WTC11 (cell line): ENCODE measurements at regions not wholly inside any gene's neighbourhood (a gene's known extent, or its start where the extent isn't known, plus 50 kb on each side); places are given as distances from the start of the nearest gene placed in this dataset.

Experiments used
- ATAC-seq: fragments of 200-7000 bp; cut with Tn5 transposase; 2 replicates; pipeline ENCODE4 v1.10.0; 2021; ENCODE audit warnings: mild to moderate bottlenecking, moderate library complexity
- CTCF ChIA-PET: fragments of 300-600 bp; sonication (Branson Sonifier 250); formaldehyde crosslinking; loops from one replicate; lab custom pipeline; 2021; ENCODE audit warnings: antibody characterized with exemption; lab: Charles Lee
- POLR2A ChIA-PET: fragments of 350-600 bp; sonication (Branson Sonifier 250); formaldehyde crosslinking; loops from one replicate; lab custom pipeline; 2021; ENCODE audit warnings: antibody characterized with exemption; lab: Charles Lee
- DNase-seq: peaks from one replicate; pipeline ENCODE4 v3.0.0; 2021; ENCODE audit warnings: low spot score
- H3K27ac Mint-ChIP-seq: 2 replicates; pipeline ENCODE4 v1.8.0; 2021; ENCODE audit warnings: mixed read lengths
- H3K27me3 Mint-ChIP-seq: 2 replicates; pipeline ENCODE4 v1.8.0; 2021; ENCODE audit warnings: low read depth, mild to moderate bottlenecking, moderate library complexity, mixed read lengths
- H3K36me3 Mint-ChIP-seq: 2 replicates; pipeline ENCODE4 v1.8.0; 2021; ENCODE audit warnings: mixed read lengths
- H3K4me1 Mint-ChIP-seq: 2 replicates; pipeline ENCODE4 v1.8.0; 2022; ENCODE audit warnings: mixed read lengths
- H3K4me3 Mint-ChIP-seq: 2 replicates; pipeline ENCODE4 v1.8.0; 2021; ENCODE audit warnings: mild to moderate bottlenecking, moderate library complexity, mixed read lengths
- H3K9me3 Mint-ChIP-seq: 2 replicates; pipeline ENCODE4 v1.8.0; 2021; ENCODE audit warnings: mixed read lengths
- ATF1 ChIP-seq: sonication (generic); formaldehyde crosslinking; IDR thresholded peaks from 2 replicates; pipeline ENCODE4 v1.8.1; 2023; ENCODE audit warnings: mild to moderate bottlenecking, moderate library complexity, missing genetic modification reagents
- EMX1 ChIP-seq: fragments of 250-450 bp; sonication (Bioruptor Pico); IDR thresholded peaks from 2 replicates; pipeline ENCODE4 v1.8.0; 2021; ENCODE audit warnings: mild to moderate bottlenecking
- JAZF1 ChIP-seq: fragments of 250-450 bp; sonication (Bioruptor Pico); IDR thresholded peaks from 2 replicates; pipeline ENCODE4 v1.9.0; 2021; ENCODE audit warnings: moderate library complexity, mild to moderate bottlenecking, inconsistent platforms
- MXD4 ChIP-seq: fragments of 250-450 bp; sonication (Bioruptor Pico); IDR thresholded peaks from 2 replicates; pipeline ENCODE4 v1.8.0; 2021; ENCODE audit warnings: mild to moderate bottlenecking, moderate library complexity, borderline replicate concordance
- MYBL2 ChIP-seq: sonication (generic); formaldehyde crosslinking; IDR thresholded peaks from 2 replicates; pipeline ENCODE4 v1.8.1; 2023; ENCODE audit warnings: mild to moderate bottlenecking, moderate library complexity, missing genetic modification reagents
- NR3C1 ChIP-seq: sonication (generic); formaldehyde crosslinking; conservative IDR thresholded peaks from 2 replicates; pipeline ENCODE4 v1.8.1; 2023; ENCODE audit warnings: low read depth, mild to moderate bottlenecking, missing genetic modification reagents
- RORB ChIP-seq: fragments of 250-450 bp; sonication (Bioruptor Pico); IDR thresholded peaks from 2 replicates; pipeline ENCODE4 v1.9.0; 2021; ENCODE audit warnings: mild to moderate bottlenecking
- SMAD3 ChIP-seq: sonication (generic); formaldehyde crosslinking; IDR thresholded peaks from 2 replicates; pipeline ENCODE4 v1.8.0; 2022; ENCODE audit warnings: missing genetic modification reagents, mild to moderate bottlenecking, borderline replicate concordance
- TP53 ChIP-seq: sonication (generic); formaldehyde crosslinking; IDR thresholded peaks from 2 replicates; pipeline ENCODE4 v1.8.1; 2023; ENCODE audit warnings: mild to moderate bottlenecking, missing genetic modification reagents
- ZNF121 ChIP-seq: sonication (generic); formaldehyde crosslinking; IDR thresholded peaks from 2 replicates; pipeline ENCODE4 v1.8.0; 2023; ENCODE audit warnings: missing genetic modification reagents
- ZNF232 ChIP-seq: sonication (generic); formaldehyde crosslinking; IDR thresholded peaks from 2 replicates; pipeline ENCODE4 v1.8.0; 2022; ENCODE audit warnings: mild to moderate bottlenecking, missing genetic modification reagents
- TF ChIP-seq, protein P1 (sequence below): sonication (generic); formaldehyde crosslinking; IDR thresholded peaks from 2 replicates; pipeline ENCODE4 v1.8.0; 2022; ENCODE audit warnings: mild to moderate bottlenecking, missing genetic modification reagents
- TF ChIP-seq, protein P2 (sequence below): fragments of 250-450 bp; sonication (Bioruptor Pico); IDR thresholded peaks from 2 replicates; pipeline ENCODE4 v1.9.0; 2021; ENCODE audit warnings: mild to moderate bottlenecking
- TF ChIP-seq, protein P3 (sequence below): fragments of 250-450 bp; sonication (Bioruptor Pico); IDR thresholded peaks from 2 replicates; pipeline ENCODE4 v1.8.0; 2021; ENCODE audit warnings: mild to moderate bottlenecking
- TF ChIP-seq, protein P4 (sequence below): fragments of 200-600 bp; IDR thresholded peaks from 2 replicates; pipeline ENCODE4 v1.8.0; 2022; ENCODE audit warnings: antibody characterized with exemption
- TF ChIP-seq, protein P5 (sequence below): sonication (generic); formaldehyde crosslinking; IDR thresholded peaks from 2 replicates; pipeline ENCODE4 v1.8.0; 2023; ENCODE audit warnings: missing genetic modification reagents
- TF ChIP-seq, protein P6 (sequence below): sonication (generic); formaldehyde crosslinking; IDR thresholded peaks from 2 replicates; pipeline ENCODE4 v1.8.1; 2023; ENCODE audit warnings: mild to moderate bottlenecking, moderate library complexity, missing genetic modification reagents
- TF ChIP-seq, protein P7 (sequence below): fragments of 250-450 bp; sonication (Bioruptor Pico); IDR thresholded peaks from 2 replicates; pipeline ENCODE4 v1.9.0; 2021; ENCODE audit warnings: moderate library complexity, mild to moderate bottlenecking, inconsistent platforms, borderline replicate concordance
- TF ChIP-seq, protein P8 (sequence below): sonication (generic); formaldehyde crosslinking; IDR thresholded peaks from 2 replicates; pipeline ENCODE4 v1.8.0; 2022; ENCODE audit warnings: mild to moderate bottlenecking, missing genetic modification reagents

DNA sequence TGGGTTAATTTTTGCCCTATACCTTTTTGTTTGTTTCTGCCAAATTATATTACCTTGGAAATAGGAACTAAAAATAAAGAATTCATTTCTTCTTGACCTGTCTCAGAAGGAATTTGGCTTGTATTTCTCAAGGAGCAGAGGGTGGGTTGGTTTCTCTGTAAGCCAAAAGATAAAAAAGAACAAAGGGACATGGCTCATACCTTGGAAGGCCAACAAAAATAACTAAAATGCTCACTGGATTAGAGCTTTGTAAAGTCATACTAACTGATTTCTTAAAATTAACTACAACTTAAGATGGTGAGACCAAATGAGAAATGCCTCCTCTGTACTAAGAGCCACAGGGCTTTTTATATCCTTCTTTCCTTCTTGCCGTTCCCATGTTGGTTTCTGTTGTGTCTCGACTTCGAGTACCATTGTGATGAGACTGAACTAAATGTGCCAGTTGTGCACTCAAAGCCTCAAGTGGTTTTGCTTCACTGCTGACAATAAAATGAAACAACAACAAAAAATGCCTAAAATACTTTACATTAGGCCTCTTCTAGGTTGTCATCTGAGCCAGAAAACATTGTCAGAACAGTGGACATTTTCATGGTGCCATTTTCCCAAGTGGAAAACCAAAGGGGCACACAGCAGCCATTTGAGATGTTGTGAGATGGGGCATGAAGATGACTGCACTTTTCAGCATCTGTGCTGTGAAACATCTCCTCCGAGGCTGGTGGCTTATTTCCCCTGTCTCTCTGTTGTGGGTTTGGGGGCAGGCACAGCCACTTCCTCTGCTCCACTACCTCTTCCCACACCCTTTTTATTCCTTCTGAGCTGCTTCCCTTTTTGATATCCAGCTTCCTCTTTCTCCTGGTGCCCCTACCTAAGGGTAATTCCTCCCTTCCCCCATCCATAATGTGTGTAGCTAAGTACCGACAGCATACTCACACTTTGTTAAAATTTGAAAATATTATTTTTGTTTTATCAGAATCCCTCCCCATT is 51.8 kb upstream of the AGR3 start:
- ChIA-PET CTCF (no interaction called here), POLR2A (no interaction called here)
- DNase-seq (no peak), ATAC-seq (no peak)
- no peaks in the 10 kb centered on the region for H3K27me3 Mint-ChIP-seq
- H3K36me3 Mint-ChIP-seq = no peaks in the 10 kb centered on the region
- TF ChIP-seq, protein P1, sequence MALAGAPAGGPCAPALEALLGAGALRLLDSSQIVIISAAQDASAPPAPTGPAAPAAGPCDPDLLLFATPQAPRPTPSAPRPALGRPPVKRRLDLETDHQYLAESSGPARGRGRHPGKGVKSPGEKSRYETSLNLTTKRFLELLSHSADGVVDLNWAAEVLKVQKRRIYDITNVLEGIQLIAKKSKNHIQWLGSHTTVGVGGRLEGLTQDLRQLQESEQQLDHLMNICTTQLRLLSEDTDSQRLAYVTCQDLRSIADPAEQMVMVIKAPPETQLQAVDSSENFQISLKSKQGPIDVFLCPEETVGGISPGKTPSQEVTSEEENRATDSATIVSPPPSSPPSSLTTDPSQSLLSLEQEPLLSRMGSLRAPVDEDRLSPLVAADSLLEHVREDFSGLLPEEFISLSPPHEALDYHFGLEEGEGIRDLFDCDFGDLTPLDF = no peak
- TF ChIP-seq NR3C1 (no peak), MYBL2 (CRISPR knock-in tag) (no peak), ZNF121 (CRISPR knock-in tag) (no peak), TP53 (CRISPR knock-in tag) (no peak), MXD4 (no peak), ZNF232 (CRISPR knock-in tag) (no peak), JAZF1 (CRISPR knock-in tag) (no peak), RORB (CRISPR knock-in tag) (no peak), SMAD3 (no peak), EMX1 (no peak), ATF1 (CRISPR knock-in tag) (no peak)
- TF ChIP-seq, protein P2, sequence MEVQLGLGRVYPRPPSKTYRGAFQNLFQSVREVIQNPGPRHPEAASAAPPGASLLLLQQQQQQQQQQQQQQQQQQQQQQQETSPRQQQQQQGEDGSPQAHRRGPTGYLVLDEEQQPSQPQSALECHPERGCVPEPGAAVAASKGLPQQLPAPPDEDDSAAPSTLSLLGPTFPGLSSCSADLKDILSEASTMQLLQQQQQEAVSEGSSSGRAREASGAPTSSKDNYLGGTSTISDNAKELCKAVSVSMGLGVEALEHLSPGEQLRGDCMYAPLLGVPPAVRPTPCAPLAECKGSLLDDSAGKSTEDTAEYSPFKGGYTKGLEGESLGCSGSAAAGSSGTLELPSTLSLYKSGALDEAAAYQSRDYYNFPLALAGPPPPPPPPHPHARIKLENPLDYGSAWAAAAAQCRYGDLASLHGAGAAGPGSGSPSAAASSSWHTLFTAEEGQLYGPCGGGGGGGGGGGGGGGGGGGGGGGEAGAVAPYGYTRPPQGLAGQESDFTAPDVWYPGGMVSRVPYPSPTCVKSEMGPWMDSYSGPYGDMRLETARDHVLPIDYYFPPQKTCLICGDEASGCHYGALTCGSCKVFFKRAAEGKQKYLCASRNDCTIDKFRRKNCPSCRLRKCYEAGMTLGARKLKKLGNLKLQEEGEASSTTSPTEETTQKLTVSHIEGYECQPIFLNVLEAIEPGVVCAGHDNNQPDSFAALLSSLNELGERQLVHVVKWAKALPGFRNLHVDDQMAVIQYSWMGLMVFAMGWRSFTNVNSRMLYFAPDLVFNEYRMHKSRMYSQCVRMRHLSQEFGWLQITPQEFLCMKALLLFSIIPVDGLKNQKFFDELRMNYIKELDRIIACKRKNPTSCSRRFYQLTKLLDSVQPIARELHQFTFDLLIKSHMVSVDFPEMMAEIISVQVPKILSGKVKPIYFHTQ = no peak
- TF ChIP-seq, protein P3, sequence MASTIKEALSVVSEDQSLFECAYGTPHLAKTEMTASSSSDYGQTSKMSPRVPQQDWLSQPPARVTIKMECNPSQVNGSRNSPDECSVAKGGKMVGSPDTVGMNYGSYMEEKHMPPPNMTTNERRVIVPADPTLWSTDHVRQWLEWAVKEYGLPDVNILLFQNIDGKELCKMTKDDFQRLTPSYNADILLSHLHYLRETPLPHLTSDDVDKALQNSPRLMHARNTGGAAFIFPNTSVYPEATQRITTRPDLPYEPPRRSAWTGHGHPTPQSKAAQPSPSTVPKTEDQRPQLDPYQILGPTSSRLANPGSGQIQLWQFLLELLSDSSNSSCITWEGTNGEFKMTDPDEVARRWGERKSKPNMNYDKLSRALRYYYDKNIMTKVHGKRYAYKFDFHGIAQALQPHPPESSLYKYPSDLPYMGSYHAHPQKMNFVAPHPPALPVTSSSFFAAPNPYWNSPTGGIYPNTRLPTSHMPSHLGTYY (CRISPR knock-in tag) = no peak
- TF ChIP-seq, protein P4, sequence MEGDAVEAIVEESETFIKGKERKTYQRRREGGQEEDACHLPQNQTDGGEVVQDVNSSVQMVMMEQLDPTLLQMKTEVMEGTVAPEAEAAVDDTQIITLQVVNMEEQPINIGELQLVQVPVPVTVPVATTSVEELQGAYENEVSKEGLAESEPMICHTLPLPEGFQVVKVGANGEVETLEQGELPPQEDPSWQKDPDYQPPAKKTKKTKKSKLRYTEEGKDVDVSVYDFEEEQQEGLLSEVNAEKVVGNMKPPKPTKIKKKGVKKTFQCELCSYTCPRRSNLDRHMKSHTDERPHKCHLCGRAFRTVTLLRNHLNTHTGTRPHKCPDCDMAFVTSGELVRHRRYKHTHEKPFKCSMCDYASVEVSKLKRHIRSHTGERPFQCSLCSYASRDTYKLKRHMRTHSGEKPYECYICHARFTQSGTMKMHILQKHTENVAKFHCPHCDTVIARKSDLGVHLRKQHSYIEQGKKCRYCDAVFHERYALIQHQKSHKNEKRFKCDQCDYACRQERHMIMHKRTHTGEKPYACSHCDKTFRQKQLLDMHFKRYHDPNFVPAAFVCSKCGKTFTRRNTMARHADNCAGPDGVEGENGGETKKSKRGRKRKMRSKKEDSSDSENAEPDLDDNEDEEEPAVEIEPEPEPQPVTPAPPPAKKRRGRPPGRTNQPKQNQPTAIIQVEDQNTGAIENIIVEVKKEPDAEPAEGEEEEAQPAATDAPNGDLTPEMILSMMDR = no peak
- TF ChIP-seq, protein P5, sequence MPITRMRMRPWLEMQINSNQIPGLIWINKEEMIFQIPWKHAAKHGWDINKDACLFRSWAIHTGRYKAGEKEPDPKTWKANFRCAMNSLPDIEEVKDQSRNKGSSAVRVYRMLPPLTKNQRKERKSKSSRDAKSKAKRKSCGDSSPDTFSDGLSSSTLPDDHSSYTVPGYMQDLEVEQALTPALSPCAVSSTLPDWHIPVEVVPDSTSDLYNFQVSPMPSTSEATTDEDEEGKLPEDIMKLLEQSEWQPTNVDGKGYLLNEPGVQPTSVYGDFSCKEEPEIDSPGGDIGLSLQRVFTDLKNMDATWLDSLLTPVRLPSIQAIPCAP = no peak
- TF ChIP-seq, protein P6, sequence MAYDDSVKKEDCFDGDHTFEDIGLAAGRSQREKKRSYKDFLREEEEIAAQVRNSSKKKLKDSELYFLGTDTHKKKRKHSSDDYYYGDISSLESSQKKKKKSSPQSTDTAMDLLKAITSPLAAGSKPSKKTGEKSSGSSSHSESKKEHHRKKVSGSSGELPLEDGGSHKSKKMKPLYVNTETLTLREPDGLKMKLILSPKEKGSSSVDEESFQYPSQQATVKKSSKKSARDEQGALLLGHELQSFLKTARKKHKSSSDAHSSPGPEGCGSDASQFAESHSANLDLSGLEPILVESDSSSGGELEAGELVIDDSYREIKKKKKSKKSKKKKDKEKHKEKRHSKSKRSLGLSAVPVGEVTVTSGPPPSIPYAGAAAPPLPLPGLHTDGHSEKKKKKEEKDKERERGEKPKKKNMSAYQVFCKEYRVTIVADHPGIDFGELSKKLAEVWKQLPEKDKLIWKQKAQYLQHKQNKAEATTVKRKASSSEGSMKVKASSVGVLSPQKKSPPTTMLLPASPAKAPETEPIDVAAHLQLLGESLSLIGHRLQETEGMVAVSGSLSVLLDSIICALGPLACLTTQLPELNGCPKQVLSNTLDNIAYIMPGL (CRISPR knock-in tag) = no peak
- TF ChIP-seq, protein P7, sequence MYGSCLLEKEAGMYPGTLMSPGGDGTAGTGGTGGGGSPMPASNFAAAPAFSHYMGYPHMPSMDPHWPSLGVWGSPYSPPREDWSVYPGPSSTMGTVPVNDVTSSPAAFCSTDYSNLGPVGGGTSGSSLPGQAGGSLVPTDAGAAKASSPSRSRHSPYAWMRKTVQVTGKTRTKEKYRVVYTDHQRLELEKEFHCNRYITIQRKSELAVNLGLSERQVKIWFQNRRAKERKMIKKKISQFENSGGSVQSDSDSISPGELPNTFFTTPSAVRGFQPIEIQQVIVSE (CRISPR knock-in tag) = no peak
- TF ChIP-seq, protein P8, sequence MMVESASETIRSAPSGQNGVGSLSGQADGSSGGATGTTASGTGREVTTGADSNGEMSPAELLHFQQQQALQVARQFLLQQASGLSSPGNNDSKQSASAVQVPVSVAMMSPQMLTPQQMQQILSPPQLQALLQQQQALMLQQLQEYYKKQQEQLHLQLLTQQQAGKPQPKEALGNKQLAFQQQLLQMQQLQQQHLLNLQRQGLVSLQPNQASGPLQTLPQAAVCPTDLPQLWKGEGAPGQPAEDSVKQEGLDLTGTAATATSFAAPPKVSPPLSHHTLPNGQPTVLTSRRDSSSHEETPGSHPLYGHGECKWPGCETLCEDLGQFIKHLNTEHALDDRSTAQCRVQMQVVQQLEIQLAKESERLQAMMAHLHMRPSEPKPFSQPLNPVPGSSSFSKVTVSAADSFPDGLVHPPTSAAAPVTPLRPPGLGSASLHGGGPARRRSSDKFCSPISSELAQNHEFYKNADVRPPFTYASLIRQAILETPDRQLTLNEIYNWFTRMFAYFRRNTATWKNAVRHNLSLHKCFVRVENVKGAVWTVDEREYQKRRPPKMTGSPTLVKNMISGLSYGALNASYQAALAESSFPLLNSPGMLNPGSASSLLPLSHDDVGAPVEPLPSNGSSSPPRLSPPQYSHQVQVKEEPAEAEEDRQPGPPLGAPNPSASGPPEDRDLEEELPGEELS (CRISPR knock-in tag) = no peak
- H3K9me3 Mint-ChIP-seq = no peaks in the 10 kb centered on the region
- no peak overlapping the region for H3K27ac Mint-ChIP-seq
- H3K4me3 Mint-ChIP-seq = no peak overlapping the region
- no peaks in the 10 kb centered on the region for H3K4me1 Mint-ChIP-seq
